ENCODE measurements at regions not wholly inside any gene's neighbourhood (a gene's known extent, or its start where the extent isn't known, plus 50 kb on each side); places are given as distances from the start of the nearest gene placed in this dataset.

GRCh38 chr16:9484426-9484825 lies 393.0 kb downstream of the HAPSTR1 start:
- no peak for DNase-seq

- no peak for DNase-seq
Measured at GRCh38 chr16:9484881-9485280, 393.4 kb downstream of the HAPSTR1 start.

- DNase-seq = no peak
Measured at GRCh38 chr16:9489835-9490467, 398.5 kb downstream of the HAPSTR1 start.

DNA sequence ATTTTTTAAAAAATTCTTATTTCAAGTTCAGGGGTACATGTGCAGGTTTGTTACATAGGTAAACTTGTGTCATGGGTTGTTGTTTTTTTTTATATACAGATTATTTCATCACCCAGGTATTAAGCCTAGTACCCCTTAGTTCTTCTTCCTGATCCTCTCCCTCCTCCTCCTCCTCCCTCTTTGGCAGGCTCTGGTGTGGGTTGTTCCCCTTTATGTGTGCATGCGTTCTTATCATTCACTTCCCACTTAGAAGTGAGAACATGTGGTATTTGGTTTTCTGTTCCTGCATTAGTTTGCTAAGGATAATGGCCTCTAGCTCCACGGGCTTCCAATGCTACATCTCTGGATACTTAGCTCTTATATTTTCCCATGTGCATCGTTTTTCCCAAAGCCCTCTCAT lies 404.4 kb downstream of the HAPSTR1 start:
- no peak for DNase-seq

- DNase-seq = no peak
Measured at GRCh38 chr16:9497750-9498149, 406.3 kb downstream of the HAPSTR1 start.

- DNase-seq = no peak
Measured at GRCh38 chr16:9499941-9500593, 408.6 kb downstream of the HAPSTR1 start.

DNA sequence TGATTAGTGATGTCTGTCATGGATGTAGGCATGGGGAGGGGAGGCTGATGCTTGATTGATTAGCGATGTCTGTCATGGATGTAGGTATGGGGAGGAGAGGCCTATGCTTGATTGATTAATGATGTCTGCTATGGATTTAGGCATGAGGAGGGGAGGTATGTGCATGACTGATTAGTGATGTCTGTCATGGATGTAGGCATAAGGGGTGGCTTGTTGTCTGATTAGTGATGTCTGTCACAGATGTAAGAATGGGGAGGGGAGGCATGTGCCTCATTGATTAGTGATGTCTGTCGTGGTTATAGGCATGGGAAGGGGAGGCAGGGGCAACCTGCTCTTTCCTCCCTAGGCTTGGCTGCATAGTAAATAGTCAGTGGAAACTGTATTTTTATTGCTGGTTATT lies 409.4 kb downstream of the HAPSTR1 start:
- no peak for DNase-seq

DNA sequence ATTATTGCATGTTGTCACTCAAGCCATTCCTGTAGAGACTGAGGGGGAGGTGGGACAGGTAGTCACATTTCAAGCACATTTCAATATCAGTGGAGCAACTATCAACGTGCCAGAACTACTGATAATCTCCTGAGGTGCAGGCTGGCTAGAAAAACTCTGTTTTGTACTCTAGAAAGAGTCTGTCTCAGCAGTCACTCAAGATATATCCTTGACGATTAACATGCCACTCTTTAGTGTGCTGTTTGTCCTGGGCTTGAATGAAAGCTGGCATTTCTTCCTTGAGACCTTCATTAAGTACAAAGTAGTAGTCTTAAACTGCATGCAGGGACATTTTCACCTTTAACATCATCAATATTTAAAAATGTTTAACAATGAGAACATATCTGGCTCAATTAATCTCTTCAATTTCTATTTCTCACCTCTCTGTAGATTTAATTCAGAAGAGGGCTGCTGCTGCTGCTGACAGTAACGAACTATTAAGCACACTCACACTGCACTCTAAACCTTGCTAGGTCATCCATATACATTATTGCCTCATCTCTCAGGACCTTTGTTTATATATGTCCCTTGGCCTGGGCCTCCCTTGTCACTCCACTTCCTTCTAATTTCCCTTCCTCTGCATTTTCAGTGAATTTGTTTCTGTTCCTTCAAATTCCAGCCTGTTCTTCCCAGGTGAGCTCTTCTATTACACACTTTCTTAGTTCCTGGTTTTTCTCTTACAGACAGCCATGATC lies 412.0 kb downstream of the HAPSTR1 start:
- DNase-seq = no peak

- DNase-seq = no peak
Measured at GRCh38 chr16:9508328-9508936, 417.0 kb downstream of the HAPSTR1 start.

DNA sequence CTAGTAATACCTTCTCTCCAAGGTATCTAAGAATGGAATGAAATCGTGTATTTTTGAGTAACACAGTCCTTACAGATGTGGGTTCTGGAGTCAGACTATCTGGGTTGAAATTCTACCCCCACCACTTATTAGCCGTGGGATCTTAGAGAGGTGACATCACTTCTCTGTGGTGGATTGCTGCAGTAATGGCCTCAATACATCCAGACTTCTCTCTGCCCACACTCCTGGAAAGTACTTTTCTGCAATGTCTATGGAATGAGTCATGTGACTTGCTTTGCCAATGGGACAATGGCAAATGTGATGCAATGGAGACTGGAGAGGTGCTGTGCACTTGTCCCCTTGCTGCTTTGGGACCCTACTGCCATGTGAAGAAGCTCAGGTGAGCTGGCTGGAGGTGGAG lies 418.2 kb downstream of the HAPSTR1 start:
- no peak for DNase-seq

DNA sequence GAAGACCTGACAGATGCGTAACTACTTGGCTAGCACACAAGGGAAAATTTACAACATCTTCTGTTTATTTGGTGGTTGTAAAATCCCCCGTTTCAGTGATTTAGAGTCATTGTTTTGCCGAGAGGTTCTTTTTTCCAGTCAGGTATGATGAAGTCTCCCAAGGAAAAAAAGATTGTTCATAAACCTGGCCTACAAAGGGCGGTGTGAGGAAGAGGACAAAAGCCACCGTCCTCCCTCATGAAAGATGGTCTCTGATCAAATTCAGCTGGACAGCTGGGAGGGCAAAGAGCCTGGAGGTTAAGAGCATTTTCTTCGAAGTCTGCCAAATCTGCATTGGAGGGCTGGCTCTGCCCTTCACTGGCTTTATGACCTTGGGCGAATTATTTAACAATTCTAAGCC lies 419.9 kb downstream of the HAPSTR1 start:
- DNase-seq = no peak

DNA sequence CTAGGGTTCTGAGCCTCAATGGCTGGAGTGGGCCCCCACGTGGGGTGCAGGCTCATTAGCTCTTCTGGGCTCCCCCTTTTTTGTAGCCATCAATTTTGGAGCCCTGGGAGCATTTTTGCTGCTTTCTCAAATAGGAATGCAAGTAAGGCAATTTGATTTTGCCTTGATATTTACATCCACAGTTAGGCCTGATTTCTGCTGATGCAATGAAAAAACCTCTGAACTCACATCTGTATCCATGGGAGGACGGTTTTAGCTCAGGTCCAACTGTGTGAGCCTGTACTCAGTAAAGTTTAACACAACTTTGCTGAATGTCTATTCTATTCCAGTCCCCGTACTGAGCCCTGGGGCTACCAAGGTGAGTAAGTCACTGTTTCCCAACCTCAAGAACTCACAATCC lies 425.0 kb downstream of the HAPSTR1 start:
- DNase-seq = no peak

- DNase-seq = no peak
Measured at GRCh38 chr16:9518051-9518450, 426.6 kb downstream of the HAPSTR1 start.

DNA sequence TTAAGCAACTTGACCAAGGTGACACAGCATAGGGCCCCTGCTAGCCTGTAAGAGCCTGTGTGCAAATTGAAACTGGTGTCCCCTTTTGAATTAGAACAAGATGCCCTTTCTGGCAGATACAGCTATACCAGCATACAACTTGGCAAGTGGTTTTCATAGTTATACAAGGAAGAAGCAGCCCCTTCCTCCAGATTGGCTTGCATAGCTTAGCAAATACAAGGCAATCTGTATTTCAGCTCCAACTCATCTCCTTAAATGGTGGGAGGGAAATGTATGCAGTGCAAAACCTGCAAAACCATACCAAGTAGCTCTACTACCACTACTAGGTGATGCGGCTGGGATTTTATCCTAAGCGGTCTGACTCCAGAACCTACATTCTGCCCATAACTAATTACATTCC lies 427.1 kb downstream of the HAPSTR1 start:
- no peak for DNase-seq

GRCh38 chr16:9521749-9522370 lies 430.4 kb downstream of the HAPSTR1 start:
- DNase-seq = no peak

- DNase-seq = no peak
Measured at GRCh38 chr16:9522614-9523013, 431.2 kb downstream of the HAPSTR1 start.

DNA sequence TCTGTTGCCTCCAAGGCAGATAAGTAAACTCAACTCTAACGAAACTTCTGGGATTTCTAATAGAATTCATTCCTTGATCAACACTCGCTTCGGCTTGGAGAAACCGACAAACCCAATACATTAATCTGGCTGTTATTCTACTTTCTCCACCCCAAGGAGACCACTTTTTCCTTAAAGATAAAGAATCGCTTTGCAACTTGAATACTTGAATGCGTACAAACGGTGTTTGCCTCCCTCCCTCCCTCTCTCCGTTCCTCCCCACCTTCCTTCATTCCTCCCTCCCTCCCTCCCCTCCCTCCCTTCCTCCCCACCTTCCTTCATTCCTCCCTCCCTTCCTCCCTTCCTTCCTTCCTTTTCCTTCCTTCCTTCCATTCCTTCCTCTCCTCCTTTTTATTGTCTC lies 432.6 kb downstream of the HAPSTR1 start:
- DNase-seq = no peak

GRCh38 chr16:9525037-9525436 lies 433.6 kb downstream of the HAPSTR1 start:
- no peak for DNase-seq

DNA sequence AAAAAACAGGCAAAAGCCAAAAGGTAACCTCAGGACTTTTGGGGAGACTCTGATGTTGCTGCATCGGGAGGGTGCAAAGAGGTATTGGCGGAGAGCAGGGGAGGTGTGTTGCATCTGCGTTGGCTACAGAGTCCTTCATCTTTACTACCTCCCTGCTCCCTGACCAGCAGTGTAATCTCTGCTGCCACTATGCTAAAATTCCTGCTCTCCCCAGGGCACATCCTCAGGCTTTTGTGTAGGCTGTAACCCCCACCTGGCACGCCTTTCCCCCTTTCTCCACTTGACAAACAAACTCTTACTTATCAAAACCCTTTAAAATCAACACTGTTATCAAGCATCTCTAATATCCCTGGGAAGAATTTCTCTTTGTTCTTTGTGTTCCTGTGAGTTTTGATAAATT lies 435.3 kb downstream of the HAPSTR1 start:
- DNase-seq = no peak

DNA sequence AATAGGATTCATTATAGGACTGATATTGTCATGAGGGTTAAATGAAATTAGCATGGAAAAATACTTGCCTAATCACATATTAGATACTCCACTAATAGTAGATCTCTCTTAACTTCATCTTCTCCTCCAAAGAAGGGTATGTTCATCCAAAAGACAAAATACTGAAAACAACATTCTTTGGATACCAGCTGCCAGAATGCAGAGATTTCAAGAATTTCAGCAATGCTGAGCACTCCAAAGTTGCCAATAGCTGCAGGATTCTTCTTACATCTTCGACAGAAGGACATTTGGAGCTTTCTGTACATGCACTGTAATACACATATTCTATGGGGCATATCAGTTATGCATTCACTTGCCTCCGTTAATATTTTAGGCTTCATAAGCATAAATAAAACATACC lies 436.5 kb downstream of the HAPSTR1 start:
- no peak for DNase-seq

- DNase-seq = no peak
Measured at GRCh38 chr16:9528511-9529079, 437.2 kb downstream of the HAPSTR1 start.

DNA sequence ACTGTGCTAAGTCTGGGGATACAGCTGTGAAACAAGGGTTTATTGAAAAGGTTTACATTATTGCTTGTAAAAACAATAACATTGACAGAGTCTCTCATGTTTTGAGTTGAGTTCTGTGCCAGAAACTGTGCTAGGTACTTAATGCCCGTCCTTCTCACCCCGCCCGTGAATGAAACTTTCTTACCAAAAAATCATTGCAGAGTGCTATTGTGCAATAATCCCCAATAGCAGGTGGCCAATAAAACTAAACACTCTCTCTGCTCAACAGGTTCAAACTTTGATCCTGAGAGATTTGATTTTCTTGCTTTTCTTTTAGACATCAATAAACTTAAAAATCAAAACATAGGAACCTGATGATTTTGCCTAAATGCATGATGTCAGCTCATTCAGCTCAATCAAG lies 441.6 kb downstream of the HAPSTR1 start:
- no peak for DNase-seq

- no peak for DNase-seq
Measured at GRCh38 chr16:9534759-9535158, 443.3 kb downstream of the HAPSTR1 start.
